K562 (cell line): ENCODE measurements at regions not wholly inside any gene's neighbourhood (a gene's known extent, or its start where the extent isn't known, plus 50 kb on each side); places are given as distances from the start of the nearest gene placed in this dataset.
A peak's percentile ranks its signal among the peaks of the same experiment; 100 is the strongest.

Source experiments
- ATAC-seq: fragments of 200-7000 bp; cut with Tn5 transposase; 3 replicates; pipeline ENCODE4 v1.9.1; 2020; ENCODE audit warnings: moderate library complexity
- BruUV-seq: library from RNA; stranded (reverse); fragments of 400-500 nt; replicated peaks from 2 replicates; lab custom pipeline; 2021; lab: Mats Ljungman, UMichigan
- CTCF ChIA-PET: fragments of 300-600 bp; formaldehyde crosslinking; extraction: SDS; loops from one replicate; lab custom pipeline; 2021; ENCODE audit warnings: low intra/inter-chr PET ratio; lab: Yijun Ruan, JAX
- POLR2A ChIA-PET: fragments of 300-600, 350-650 bp; sonication (Branson Sonifier 250); formaldehyde crosslinking; extraction: SDS; loops from one replicate; lab custom pipeline; 2021; ENCODE audit warnings: antibody characterized with exemption, inconsistent platforms; lab: Yijun Ruan, JAX
- DNase-seq, 4 experiments: peaks; one replicate each; pipeline versions ENCODE4 v3.0.0 to v3.0.0-alpha.2; 2011 to 2018; ENCODE audit warnings: low spot score in 3 of 4, mixed read lengths in 3 of 4; ENCODE audit errors: extremely low read depth in 1 of 4
- FAIRE-seq: peaks from 2 replicates; lab custom pipeline; 2011; peaks lifted over from hg19 to GRCh38; lab: Jason Lieb, UNC
- H2AFZ ChIP-seq: 2 replicates; pipeline ENCODE4 v1.6.0; 2011; ENCODE audit warnings: low read depth, low read length, control low read depth, inconsistent platforms
- H3K27ac ChIP-seq: fragments of 200-600 bp; 3 replicates; pipeline ENCODE4 v1.8.0; 2011; ENCODE audit warnings: low read depth, mild to moderate bottlenecking, control low read depth, inconsistent platforms, low read length, moderate library complexity, mixed read lengths; ENCODE audit errors: extremely low read depth
- H3K27me3 ChIP-seq, 2 experiments: fragments of 300-600 bp in 1 of 2; 2 replicates in 1 of 2; 3 replicates in 1 of 2; pipeline versions ENCODE4 v1.6.0 to v1.8.0; 2011; ENCODE audit warnings: inconsistent platforms in 2 of 2, low read length in 2 of 2, mild to moderate bottlenecking in 1 of 2, mixed read lengths in 1 of 2, moderate library complexity in 1 of 2; ENCODE audit not compliant: control insufficient read depth in 2 of 2, insufficient read depth in 2 of 2
- H3K36me3 ChIP-seq: fragments of 300-600 bp; 3 replicates; pipeline ENCODE4 v1.8.0; 2011; ENCODE audit warnings: mild to moderate bottlenecking, low read length, inconsistent platforms; ENCODE audit not compliant: control insufficient read depth, insufficient read depth
- H3K4me1 ChIP-seq, 2 experiments: fragments of 200-600 bp in 1 of 2; replicated peaks in 1 of 2; 2 replicates in 1 of 2; 3 replicates in 1 of 2; pipeline versions ENCODE4 v1.5.1 to v1.8.0; 2011; ENCODE audit warnings: inconsistent platforms in 2 of 2, low read length in 2 of 2, mild to moderate bottlenecking in 1 of 2, mixed read lengths in 1 of 2, moderate library complexity in 1 of 2; ENCODE audit not compliant: control insufficient read depth in 2 of 2, insufficient read depth in 2 of 2
- H3K4me2 ChIP-seq: 2 replicates; pipeline ENCODE4 v1.6.1; 2011; ENCODE audit warnings: low read length, control low read depth, inconsistent platforms, mixed read lengths; ENCODE audit not compliant: insufficient read depth
- H3K4me3 ChIP-seq: fragments of 200-600 bp; sonication (generic), shearing (Covaris generic); 2 replicates; pipeline ENCODE4 v1.5.1; 2016; ENCODE audit warnings: control low read depth, inconsistent platforms
- H3K79me2 ChIP-seq: fragments of 200-600 bp; 3 replicates; pipeline ENCODE4 v1.8.0; 2011; ENCODE audit warnings: low read length, inconsistent platforms; ENCODE audit not compliant: control insufficient read depth, insufficient read depth
- H3K9ac ChIP-seq, 2 experiments: 2 replicates each; pipeline versions ENCODE4 v1.6.0 to v1.6.1; 2011; ENCODE audit warnings: low read depth in 2 of 2, low read length in 2 of 2, control low read depth in 1 of 2, inconsistent platforms in 1 of 2, mild to moderate bottlenecking in 1 of 2, mixed read lengths in 1 of 2; ENCODE audit not compliant: insufficient read depth in 1 of 2
- H3K9me1 ChIP-seq: one replicate; pipeline ENCODE4 v1.6.0; 2011; ENCODE audit warnings: inconsistent platforms, mild to moderate bottlenecking, low read length, moderate library complexity; ENCODE audit not compliant: control insufficient read depth, insufficient read depth
- H3K9me3 ChIP-seq: replicated peaks from 2 replicates; pipeline ENCODE4 v1.5.1; 2011; ENCODE audit warnings: low read depth, low read length, inconsistent platforms; ENCODE audit not compliant: control insufficient read depth, insufficient read depth
- H4K20me1 ChIP-seq: replicated peaks from 2 replicates; pipeline ENCODE4 v1.6.1; 2011; ENCODE audit warnings: low read length, inconsistent platforms, mixed read lengths; ENCODE audit not compliant: control insufficient read depth, insufficient read depth
- FOXA1 ChIP-seq: fragments of 450-650 bp; IDR thresholded peaks from 2 replicates; pipeline ENCODE4 v1.6.1; 2016; ENCODE audit warnings: mild to moderate bottlenecking, borderline replicate concordance
- NFXL1 ChIP-seq: fragments of 450-650 bp; formaldehyde crosslinking; IDR thresholded peaks from 2 replicates; pipeline ENCODE4 v1.4.0; 2021; ENCODE audit warnings: mild to moderate bottlenecking
- whole genome bisulfite sequencing: fragments of 100-300 bp; shearing (Covaris generic); methylation state at CpG from one replicate; pipeline ENCODE4 v1.1.6; 2016; ENCODE audit warnings: low coverage, mixed read lengths; ENCODE audit not compliant: insufficient coverage; ENCODE audit errors: missing lambda C conversion rate; 5-methylcytosine and 5-hydroxymethylcytosine counted together
- in situ Hi-C: fragments of 300-500 bp; cut with MboI; formaldehyde crosslinking; loops from 4 replicates; pipeline ENCODE4 v1.15.0; 2018; ENCODE audit warnings: inconsistent platforms, mixed read lengths
- intact Hi-C: fragments of 100-400 bp; cut with micrococcal nuclease; formaldehyde crosslinking; loops from 2 replicates; pipeline ENCODE4 v1.14.2; 2022

- no peaks in the 10 kb centered on the region for H3K36me3 ChIP-seq
- TF ChIP-seq FOXA1: no peak
- TF ChIP-seq NFXL1 (CRISPR knock-in tag): no peak
- H3K4me2 ChIP-seq: no peak overlapping the region
- in situ Hi-C loops: no loop called here
- peaks cover 40 to 94% of the 10 kb centered on the region in 2 experiments for H3K27me3 ChIP-seq
- H3K4me3 ChIP-seq: no peak overlapping the region
- no peaks in the 10 kb centered on the region for H3K9me3 ChIP-seq
- DNase-seq (no peak), FAIRE-seq (no peak), ATAC-seq (no peak)
- no peak overlapping the region for H2AFZ ChIP-seq
- no peak overlapping the region for H3K27ac ChIP-seq
- H3K9me1 ChIP-seq: no peaks in the 10 kb centered on the region
- CTCF ChIA-PET: no interaction called here
- peaks cover 0 to 12% of the 10 kb centered on the region in 2 experiments; a peak in 2 of 5 replicates for H3K4me1 ChIP-seq
- POLR2A ChIA-PET: interaction anchor here (0.6 kb wide), 1 partner anchor 759 kb away, joined by 3 read pairs; no protein-coding TSS in a partner anchor
- no peak overlapping the region for H3K9ac ChIP-seq
- intact Hi-C loops: no loop called here
- H3K79me2 ChIP-seq: no peaks in the 10 kb centered on the region
- WGBS: 0% methylated on average over 22 of the region's 22 CpGs
- no TSS peak for BruUV-seq
- peaks cover 6% of the 10 kb centered on the region; the same call in 1 of the 2 replicates for H4K20me1 ChIP-seq
Measured at GRCh38 chr6:170097505-170098427, 193.1 kb downstream of the DLL1 start.

- peak; percentile 26; the same call in 1 of the 3 replicates for ATAC-seq
- in situ Hi-C loops (no loop called here), intact Hi-C loops (no loop called here)
- Histone ChIP-seq H4K20me1 (peaks cover 10% of the 10 kb centered on the region; the same call in 1 of the 2 replicates), H3K36me3 (no peaks in the 10 kb centered on the region), H3K4me3 (no peak overlapping the region), H3K4me2 (no peak overlapping the region), H3K79me2 (no peaks in the 10 kb centered on the region), H3K9me3 (no peaks in the 10 kb centered on the region), H3K27ac (no peak overlapping the region), H3K4me1 (peaks cover 0 to 12% of the 10 kb centered on the region in 2 experiments; a peak in 2 of 5 replicates), H3K9me1 (no peaks in the 10 kb centered on the region), H2AFZ (no peak overlapping the region), H3K27me3 (peaks cover 37 to 95% of the 10 kb centered on the region in 2 experiments), H3K9ac (no peak overlapping the region)
- ChIA-PET POLR2A (interaction anchor here (0.6 to 1.2 kb wide), 2 partner anchors 28 to 564 kb away, joined by 4 to 5 read pairs; no protein-coding TSS in a partner anchor), CTCF (no interaction called here)
- FAIRE-seq: no peak
- no peak for DNase-seq
- WGBS: under 1% methylated on average over 21 of the region's 22 CpGs
- no TSS peak for BruUV-seq
Measured at GRCh38 chr6:170096803-170097504, 193.9 kb downstream of the DLL1 start.
